Thymus (tissue), 11 donors: ENCODE measurements at regions not wholly inside any gene's neighbourhood (a gene's known extent, or its start where the extent isn't known, plus 50 kb on each side); places are given as distances from the start of the nearest gene placed in this dataset.

Experiments used
- DNase-seq, 9 donors: peaks; one replicate each; pipeline ENCODE4 v3.0.0-alpha.2; 2013; ENCODE audit warnings: low spot score in 9 of 9, low read depth in 6 of 9, missing footprints in 1 of 9
- H3K27ac ChIP-seq, 2 donors: one replicate each; pipeline ENCODE4 v1.5.1; 2013; ENCODE audit warnings: control low read depth in 1 of 2, low read depth in 1 of 2, low read length in 1 of 2, mild to moderate bottlenecking in 1 of 2, moderate library complexity in 1 of 2
- H3K27me3 ChIP-seq, 2 donors: one replicate each; pipeline ENCODE4 v1.5.1; 2013; ENCODE audit warnings: low read length in 1 of 2; ENCODE audit not compliant: control insufficient read depth in 2 of 2, insufficient read depth in 1 of 2
- H3K36me3 ChIP-seq, 2 donors: one replicate each; pipeline ENCODE4 v1.5.1; 2013; ENCODE audit warnings: low read length in 1 of 2, mild to moderate bottlenecking in 1 of 2, moderate library complexity in 1 of 2; ENCODE audit not compliant: control insufficient read depth in 2 of 2, insufficient read depth in 2 of 2
- H3K4me1 ChIP-seq, 2 donors: one replicate each; pipeline ENCODE4 v1.5.1; 2013; ENCODE audit warnings: low read length in 2 of 2; ENCODE audit not compliant: control insufficient read depth in 2 of 2, insufficient read depth in 2 of 2
- H3K4me3 ChIP-seq, 2 donors: one replicate each; pipeline ENCODE4 v1.5.1; 2013; ENCODE audit warnings: low read length in 2 of 2, control low read depth in 1 of 2, mild to moderate bottlenecking in 1 of 2
- H3K9me3 ChIP-seq, 2 donors: one replicate each; pipeline ENCODE4 v1.5.1; 2013; ENCODE audit warnings: low read length in 1 of 2, mild to moderate bottlenecking in 1 of 2; ENCODE audit not compliant: control insufficient read depth in 2 of 2, insufficient read depth in 1 of 2
- WGBS: extraction: QIAGEN DNeasy Blood & Tissue Kit; methylation state at CpG from one replicate; pipeline ENCODE4 v1.1.7; 2013; 5-methylcytosine and 5-hydroxymethylcytosine counted together
- donor health status: healthy.

DNA sequence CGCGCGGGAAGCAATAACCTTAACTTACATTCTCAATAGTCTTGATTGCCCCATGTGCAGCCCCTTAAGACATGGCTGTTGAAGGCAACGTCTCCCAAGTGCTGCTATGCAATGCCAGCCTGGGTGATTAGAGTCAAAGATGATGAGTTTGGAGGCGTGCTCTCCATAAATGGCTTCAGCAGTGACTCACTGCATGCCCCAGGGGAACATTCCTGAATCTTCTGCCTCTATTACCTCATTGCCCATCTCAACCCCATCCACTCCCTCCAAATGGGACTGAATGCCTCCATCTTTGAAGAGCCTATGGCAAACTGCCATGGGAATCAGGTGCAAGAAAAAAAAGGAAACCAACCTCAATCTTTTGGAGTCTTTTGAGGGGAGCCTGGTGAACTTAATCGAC, 282.8 kb downstream of the SNX10 start:
- Histone ChIP-seq H3K36me3 (no peaks in the 10 kb centered on the region), H3K27ac (no peak overlapping the region), H3K9me3 (no peaks in the 10 kb centered on the region), H3K4me3 (no peak overlapping the region), H3K27me3 (no peaks in the 10 kb centered on the region), H3K4me1 (no peaks in the 10 kb centered on the region)
- 98% methylated on average over 6 of the region's 6 CpGs for WGBS
- no peak for DNase-seq

- Histone ChIP-seq H3K4me3 (no peak overlapping the region), H3K9me3 (no peaks in the 10 kb centered on the region), H3K27ac (no peak overlapping the region), H3K4me1 (no peaks in the 10 kb centered on the region), H3K27me3 (no peaks in the 10 kb centered on the region), H3K36me3 (no peaks in the 10 kb centered on the region)
- no peak for DNase-seq
- WGBS: 96% methylated on average over 4 of the region's 4 CpGs
Observed at GRCh38 chr7:26580064-26580591, 284.3 kb downstream of the SKAP2 start.

DNA sequence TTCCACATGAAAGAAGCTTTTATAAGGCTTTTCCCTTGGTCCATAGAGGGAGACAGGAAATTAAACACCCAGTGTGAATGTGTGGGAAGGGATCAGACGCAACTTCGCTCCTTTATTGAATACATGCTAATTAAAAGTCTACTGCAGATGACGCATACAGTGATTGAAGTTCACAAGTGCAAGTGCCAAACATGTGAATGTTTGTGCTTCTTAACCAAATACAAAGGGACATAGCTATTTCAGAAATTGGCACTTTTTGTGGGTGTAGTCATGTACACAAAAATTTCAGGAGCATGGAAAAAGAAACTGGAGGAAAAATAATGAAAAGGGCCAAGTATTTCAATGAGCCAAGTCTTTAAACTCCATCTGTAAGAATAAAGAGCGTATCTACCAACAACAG, 283.7 kb downstream of the SKAP2 start:
- no peak overlapping the region for H3K4me3 ChIP-seq
- H3K36me3 ChIP-seq: no peaks in the 10 kb centered on the region
- H3K27ac ChIP-seq: no peak overlapping the region
- no peaks in the 10 kb centered on the region for H3K4me1 ChIP-seq
- WGBS: 98% methylated on average over 4 of the region's 4 CpGs
- no peak for DNase-seq
- no peaks in the 10 kb centered on the region for H3K9me3 ChIP-seq
- no peaks in the 10 kb centered on the region for H3K27me3 ChIP-seq

DNA sequence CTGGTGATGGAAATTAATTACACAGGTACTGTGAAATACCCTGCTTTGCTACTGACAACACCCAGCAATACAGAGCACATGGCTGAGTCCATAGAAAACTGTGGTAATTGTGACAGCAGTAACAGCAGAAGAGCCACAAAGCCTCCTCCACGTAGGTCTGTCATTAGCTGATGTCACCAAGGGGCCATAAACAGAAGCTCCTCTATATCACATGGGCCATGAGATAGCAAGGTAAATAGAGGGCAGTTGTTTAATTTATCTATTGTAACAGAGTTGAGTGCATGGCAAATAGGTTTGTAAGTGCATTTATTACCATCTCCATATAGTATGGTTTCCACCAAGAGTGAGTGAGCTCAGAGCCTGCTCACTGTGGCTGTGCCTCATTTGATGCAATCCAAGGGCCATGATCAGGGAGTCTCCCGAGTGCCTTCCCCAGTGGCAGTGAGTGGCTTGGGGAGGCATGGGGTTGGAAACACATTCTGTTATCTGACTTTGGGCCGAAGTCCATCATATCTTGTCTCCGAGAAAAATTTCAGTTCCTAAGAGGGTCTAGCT, 281.2 kb downstream of the SKAP2 start:
- H3K9me3 ChIP-seq: no peaks in the 10 kb centered on the region
- H3K4me3 ChIP-seq: no peak overlapping the region
- no peak for DNase-seq
- no peaks in the 10 kb centered on the region for H3K4me1 ChIP-seq
- WGBS: 94% methylated on average over 4 of the region's 4 CpGs
- no peak overlapping the region for H3K27ac ChIP-seq
- no peaks in the 10 kb centered on the region for H3K36me3 ChIP-seq
- H3K27me3 ChIP-seq: no peaks in the 10 kb centered on the region

- H3K4me3 ChIP-seq: no peak overlapping the region
- no peak overlapping the region for H3K27ac ChIP-seq
- no peaks in the 10 kb centered on the region for H3K27me3 ChIP-seq
- 87% methylated on average over 2 of the region's 2 CpGs for WGBS
- no peaks in the 10 kb centered on the region for H3K4me1 ChIP-seq
- no peaks in the 10 kb centered on the region for H3K36me3 ChIP-seq
- DNase-seq: no peak
- H3K9me3 ChIP-seq: no peaks in the 10 kb centered on the region
Observed at GRCh38 chr7:26584326-26584725, 280.1 kb downstream of the SKAP2 start.

DNA sequence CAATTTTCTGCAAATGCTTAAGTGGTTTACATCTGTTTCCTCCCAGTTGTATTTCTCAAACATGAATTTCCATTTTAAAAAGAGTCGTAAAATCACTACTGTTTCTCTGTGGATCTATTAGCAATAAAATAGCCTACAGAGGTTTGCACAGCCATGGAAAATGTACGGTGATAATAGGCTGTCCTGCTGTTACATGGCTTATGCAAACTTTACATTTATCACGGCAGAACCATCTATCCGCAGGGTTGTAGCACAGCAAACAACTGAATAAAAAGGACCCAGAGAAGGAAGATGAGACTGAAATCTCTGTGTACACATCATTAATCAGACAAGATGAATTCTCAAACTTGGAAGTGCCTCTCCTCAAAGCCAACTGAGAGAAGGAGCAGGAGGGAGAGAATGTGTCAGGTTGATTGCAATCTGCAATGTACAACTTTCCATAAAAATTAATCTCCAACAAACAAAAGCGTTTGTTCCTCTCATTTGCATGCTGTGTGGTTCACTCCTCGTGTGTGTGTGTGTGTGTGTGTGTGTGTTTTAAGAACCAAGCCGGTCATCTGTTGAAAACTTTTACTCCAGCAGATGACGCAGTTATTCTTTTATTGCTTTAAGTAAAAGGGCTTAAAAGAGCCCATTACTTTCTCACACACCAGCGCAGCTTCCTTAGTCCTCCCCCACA, 279.3 kb downstream of the SKAP2 start:
- Histone ChIP-seq H3K27ac (no peak overlapping the region), H3K36me3 (no peaks in the 10 kb centered on the region), H3K4me1 (no peaks in the 10 kb centered on the region), H3K9me3 (no peaks in the 10 kb centered on the region), H3K27me3 (no peaks in the 10 kb centered on the region), H3K4me3 (no peak overlapping the region)
- 90% methylated on average over 9 of the region's 9 CpGs for WGBS
- no peak for DNase-seq

- no peaks in the 10 kb centered on the region for H3K36me3 ChIP-seq
- no peaks in the 10 kb centered on the region for H3K27me3 ChIP-seq
- no peaks in the 10 kb centered on the region for H3K9me3 ChIP-seq
- H3K4me3 ChIP-seq: no peak overlapping the region
- no peak overlapping the region for H3K27ac ChIP-seq
- 58% methylated on average over 10 of the region's 10 CpGs for WGBS
- H3K4me1 ChIP-seq: no peaks in the 10 kb centered on the region
- DNase-seq: no peak
Observed at GRCh38 chr7:26587536-26587935, 276.9 kb downstream of the SKAP2 start.

DNA sequence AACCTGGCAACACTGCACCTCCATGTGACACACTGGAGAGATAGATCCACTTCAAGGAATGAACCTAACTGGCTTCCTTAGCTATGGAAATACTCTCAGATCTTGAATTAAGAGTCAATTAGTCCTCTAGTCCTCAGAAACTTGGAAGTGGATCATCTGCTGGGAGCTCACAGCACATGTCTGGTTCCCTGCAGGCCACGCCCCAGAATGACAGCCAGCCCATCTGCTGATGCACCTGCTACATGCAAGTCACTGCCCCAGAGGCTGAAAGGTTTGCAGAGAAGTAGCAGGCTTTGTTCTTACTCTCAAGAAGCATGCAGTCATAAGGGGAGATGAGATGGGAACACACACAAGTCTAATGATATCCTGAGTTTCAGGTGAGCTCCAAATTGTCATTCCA, 275.9 kb downstream of the SKAP2 start:
- Histone ChIP-seq H3K27ac (no peak overlapping the region), H3K4me1 (no peaks in the 10 kb centered on the region), H3K36me3 (no peaks in the 10 kb centered on the region), H3K4me3 (no peak overlapping the region), H3K9me3 (no peaks in the 10 kb centered on the region), H3K27me3 (no peaks in the 10 kb centered on the region)
- 93% methylated on average over 1 of the region's 1 CpG for WGBS
- DNase-seq: peak in 4 of 9 donors; percentile 2 to 31 (median 21)

- no peaks in the 10 kb centered on the region for H3K4me1 ChIP-seq
- H3K27me3 ChIP-seq: no peaks in the 10 kb centered on the region
- whole genome bisulfite sequencing: 94% methylated on average over 2 of the region's 2 CpGs
- H3K4me3 ChIP-seq: no peak overlapping the region
- no peaks in the 10 kb centered on the region for H3K9me3 ChIP-seq
- no peaks in the 10 kb centered on the region for H3K36me3 ChIP-seq
- no peak for DNase-seq
- no peak overlapping the region for H3K27ac ChIP-seq
Observed at GRCh38 chr7:26590709-26591108, 273.7 kb downstream of the SKAP2 start.
